HG02973 (cell line): ENCODE measurements at regions not wholly inside any gene's neighbourhood (a gene's known extent, or its start where the extent isn't known, plus 50 kb on each side); places are given as distances from the start of the nearest gene placed in this dataset.
"Not testable (repeated sequence)": the region's sequence is repeated elsewhere in the genome, so short reads cannot be mapped to it uniquely, and the experiment has no call there.

Experiments used
- ATAC-seq: cut with Tn5 transposase; IDR thresholded peaks from one replicate; pipeline ENCODE4 v1.9.1; 2021; ENCODE audit warnings: moderate library complexity; ENCODE audit not compliant: unreplicated experiment

GRCh38 chr13:26896986-26897668 is 136.5 kb upstream of the GPR12 start:
- ATAC-seq: no peak

- ATAC-seq: no peak
These were observed 135.4 kb upstream of the GPR12 start for GRCh38 chr13:26895808-26896466.

GRCh38 chr13:26895081-26895807 is 134.7 kb upstream of the GPR12 start:
- no peak for ATAC-seq

- no peak for ATAC-seq
These were observed 128.0 kb upstream of the GPR12 start for GRCh38 chr13:26888632-26889031.

- ATAC-seq: no peak
These were observed 127.0 kb upstream of the GPR12 start for GRCh38 chr13:26887594-26887993.

- no peak for ATAC-seq
These were observed 123.1 kb upstream of the GPR12 start for GRCh38 chr13:26883613-26884257.

- no peak for ATAC-seq
These were observed 122.1 kb upstream of the GPR12 start for GRCh38 chr13:26882731-26883130.

- ATAC-seq: no peak
These were observed 120.6 kb upstream of the GPR12 start for GRCh38 chr13:26881154-26881553.

- no peak for ATAC-seq
These were observed 120.1 kb upstream of the GPR12 start for GRCh38 chr13:26880735-26881134.

GRCh38 chr13:26878438-26878837 is 117.9 kb upstream of the GPR12 start:
- no peak for ATAC-seq

GRCh38 chr13:26873386-26873698 is 112.8 kb upstream of the GPR12 start:
- ATAC-seq: no peak

GRCh38 chr13:26872525-26873385 is 112.2 kb upstream of the GPR12 start:
- no peak for ATAC-seq

GRCh38 chr13:26867451-26868091 is 107.0 kb upstream of the GPR12 start:
- ATAC-seq: no peak

GRCh38 chr13:26864576-26864975 is 104.0 kb upstream of the GPR12 start:
- no peak for ATAC-seq

GRCh38 chr13:26861941-26862340 is 101.4 kb upstream of the GPR12 start:
- ATAC-seq: no peak

GRCh38 chr13:26855921-26856320 is 95.3 kb upstream of the GPR12 start:
- ATAC-seq: no peak

- ATAC-seq: no peak
These were observed 94.5 kb upstream of the GPR12 start for GRCh38 chr13:26855071-26855470.

GRCh38 chr13:26853323-26853722 is 92.7 kb upstream of the GPR12 start:
- ATAC-seq: no peak

GRCh38 chr13:26847281-26847680 is 86.7 kb upstream of the GPR12 start:
- ATAC-seq: no peak

- not testable (repeated sequence) for ATAC-seq
These were observed 84.5 kb upstream of the GPR12 start for GRCh38 chr13:26845063-26845462.
